CMK (cell line): ENCODE measurements at regions not wholly inside any gene's neighbourhood (a gene's known extent, or its start where the extent isn't known, plus 50 kb on each side); places are given as distances from the start of the nearest gene placed in this dataset.

Source experiments
- DNase-seq: peaks from one replicate; pipeline ENCODE4 v3.0.0-alpha.2; 2010; ENCODE audit warnings: low read depth

GRCh38 chr3:159534496-159534895, 454.1 kb upstream of the IL12A start:
- no peak for DNase-seq

GRCh38 chr3:159536876-159537275, 451.8 kb upstream of the IL12A start:
- no peak for DNase-seq

GRCh38 chr3:159538507-159538906, 450.1 kb upstream of the IL12A start:
- no peak for DNase-seq

- DNase-seq = no peak
Measured at GRCh38 chr3:159540882-159541495, 447.6 kb upstream of the IL12A start.

- no peak for DNase-seq
Measured at GRCh38 chr3:159548675-159549335, 439.8 kb upstream of the IL12A start.

- no peak for DNase-seq
Measured at GRCh38 chr3:159555205-159555604, 433.4 kb upstream of the IL12A start.

- no peak for DNase-seq
Measured at GRCh38 chr3:159559771-159560170, 428.9 kb upstream of the IL12A start.

GRCh38 chr3:159560214-159560979, 428.2 kb upstream of the IL12A start:
- DNase-seq = no peak

- DNase-seq = no peak
Measured at GRCh38 chr3:159565313-159565712, 423.3 kb upstream of the IL12A start.

- DNase-seq = no peak
Measured at GRCh38 chr3:159583662-159584061, 405.0 kb upstream of the IL12A start.

- no peak for DNase-seq
Measured at GRCh38 chr3:159584421-159584820, 404.2 kb upstream of the IL12A start.

- no peak for DNase-seq
Measured at GRCh38 chr3:159586571-159587202, 401.9 kb upstream of the IL12A start.

GRCh38 chr3:159593927-159594605, 394.6 kb upstream of the IL12A start:
- DNase-seq = no peak

- no peak for DNase-seq
Measured at GRCh38 chr3:159600291-159600690, 388.3 kb upstream of the IL12A start.

- DNase-seq = no peak
Measured at GRCh38 chr3:159604151-159604581, 384.5 kb upstream of the IL12A start.

GRCh38 chr3:159605101-159605500, 383.5 kb upstream of the IL12A start:
- no peak for DNase-seq

GRCh38 chr3:159605776-159606175, 382.9 kb upstream of the IL12A start:
- no peak for DNase-seq

- DNase-seq = no peak
Measured at GRCh38 chr3:159607856-159608255, 380.8 kb upstream of the IL12A start.

GRCh38 chr3:159608311-159608710, 380.3 kb upstream of the IL12A start:
- no peak for DNase-seq

- DNase-seq = no peak
Measured at GRCh38 chr3:159609625-159610024, 379.0 kb upstream of the IL12A start.

GRCh38 chr3:159616234-159616825, 372.3 kb upstream of the IL12A start:
- no peak for DNase-seq
